NCI-H2171 treated with DMSO at 0.1 percent for 48 hours (cell line): ENCODE measurements at regions not wholly inside any gene's neighbourhood (a gene's known extent, or its start where the extent isn't known, plus 50 kb on each side); places are given as distances from the start of the nearest gene placed in this dataset.
A peak's percentile ranks its signal among the peaks of the same experiment; 100 is the strongest.
"Not testable (repeated sequence)": the region's sequence is repeated elsewhere in the genome, so short reads cannot be mapped to it uniquely, and the experiment has no call there.

Source experiments
- DNase-seq: peaks from one replicate; lab custom pipeline; 2025; lab: John Stamatoyannopoulos, UW

DNA sequence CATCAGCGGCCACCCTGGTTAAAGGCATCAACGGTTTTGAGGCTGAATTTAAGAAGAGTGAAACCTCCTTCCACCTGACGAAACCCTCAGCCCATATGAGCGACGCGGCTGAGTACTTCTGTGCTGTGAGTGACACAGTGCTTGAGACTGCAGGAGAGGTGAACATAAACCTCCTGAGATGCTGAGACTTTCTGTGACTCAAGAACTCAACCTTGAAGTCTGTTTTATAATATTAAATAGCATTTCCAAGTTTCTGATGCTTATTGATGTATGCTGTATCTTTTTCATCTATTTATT lies 221.2 kb upstream of the OR4E1 start:
- not testable (repeated sequence) for DNase-seq

DNA sequence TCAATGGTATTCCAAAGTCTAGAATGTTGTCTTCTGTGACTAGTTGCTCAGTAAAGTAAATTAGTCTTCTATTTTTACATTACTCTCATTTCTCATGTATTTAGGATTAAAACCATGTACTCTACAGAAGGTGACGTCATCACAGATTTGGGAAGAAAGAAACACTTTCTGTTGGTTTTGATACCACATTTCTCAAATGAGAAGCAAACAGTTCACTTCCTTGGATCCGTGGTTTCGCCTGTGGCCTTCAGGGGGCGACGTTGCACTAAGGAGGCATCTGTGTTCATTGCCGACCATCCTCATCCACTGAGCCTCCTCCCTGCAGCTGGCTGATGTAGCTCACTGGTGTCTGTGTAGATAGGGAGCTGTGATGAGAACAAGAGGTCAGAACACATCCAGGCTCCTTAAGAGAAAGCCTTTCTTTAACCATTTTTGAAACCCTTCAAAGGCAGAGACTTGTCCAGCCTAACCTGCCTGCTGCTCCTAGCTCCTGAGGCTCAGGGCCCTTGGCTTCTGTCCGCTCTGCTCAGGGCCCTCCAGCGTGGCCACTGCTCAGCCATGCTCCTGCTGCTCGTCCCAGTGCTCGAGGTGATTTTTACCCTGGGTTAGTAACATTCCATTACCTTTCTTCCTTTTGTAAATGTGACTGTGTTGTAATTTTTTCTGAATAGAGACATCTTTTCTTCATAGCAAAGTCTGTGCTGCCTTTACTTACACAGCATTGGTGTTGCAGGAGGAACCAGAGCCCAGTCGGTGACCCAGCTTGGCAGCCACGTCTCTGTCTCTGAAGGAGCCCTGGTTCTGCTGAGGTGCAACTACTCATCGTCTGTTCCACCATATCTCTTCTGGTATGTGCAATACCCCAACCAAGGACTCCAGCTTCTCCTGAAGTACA lies 220.6 kb upstream of the OR4E1 start:
- no peak for DNase-seq

DNA sequence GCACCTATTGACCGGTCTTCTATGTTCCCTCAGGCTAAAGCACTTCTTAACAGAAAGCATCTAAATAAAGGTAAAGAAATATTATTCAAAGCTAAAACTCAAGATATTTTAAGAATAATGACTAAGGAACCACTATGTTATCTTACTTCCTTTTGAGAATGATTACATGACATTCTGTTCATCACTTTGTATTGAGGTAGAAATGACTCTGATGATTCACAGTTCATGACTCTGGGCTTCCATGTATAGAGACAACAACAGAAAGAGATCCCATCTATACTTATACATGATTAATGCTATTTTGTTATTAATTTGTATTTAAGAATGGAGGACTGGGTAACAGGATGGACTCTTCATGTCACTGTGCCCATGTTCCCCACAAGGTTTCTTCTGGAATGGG lies 218.3 kb upstream of the OR4E1 start:
- no peak for DNase-seq

DNA sequence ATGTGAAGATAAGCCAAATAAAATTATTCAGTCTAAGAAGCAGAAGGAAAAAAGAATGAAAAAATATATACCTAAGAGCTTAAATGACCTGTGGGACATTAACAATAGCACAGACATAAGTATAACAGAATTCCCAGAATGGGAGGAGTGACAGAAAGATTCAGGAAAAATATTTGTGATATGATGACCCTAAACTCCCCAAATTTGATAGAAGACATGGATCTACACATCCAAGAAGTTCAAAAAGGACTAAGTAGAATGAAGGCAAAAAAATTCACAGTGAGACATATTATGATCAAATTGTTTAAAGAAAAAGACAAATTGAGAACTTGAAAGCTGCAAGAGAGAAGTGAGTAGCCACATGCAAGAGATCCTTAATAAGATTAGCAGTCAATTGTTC lies 211.4 kb upstream of the OR4E1 start:
- DNase-seq, result no peak

DNA sequence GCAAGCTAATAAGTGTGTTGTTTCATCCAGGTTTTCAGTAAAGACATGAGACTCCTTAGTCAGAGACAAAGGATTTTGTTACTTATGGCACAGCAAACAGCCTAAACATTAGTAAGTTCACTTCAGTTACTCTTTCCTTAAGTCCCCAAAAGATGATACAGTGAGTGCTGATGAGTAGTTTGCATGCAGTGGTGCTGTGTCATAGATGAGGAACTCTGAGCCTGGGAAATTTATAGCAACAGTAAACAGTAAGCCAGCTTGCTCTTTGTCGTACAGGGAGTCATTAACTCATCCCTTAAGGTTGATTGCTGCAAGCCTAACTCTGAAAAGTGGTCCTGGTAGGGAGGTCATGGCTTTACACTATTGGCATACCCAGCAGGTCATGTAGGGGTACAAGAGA lies 208.6 kb upstream of the OR4E1 start:
- no peak for DNase-seq

DNA sequence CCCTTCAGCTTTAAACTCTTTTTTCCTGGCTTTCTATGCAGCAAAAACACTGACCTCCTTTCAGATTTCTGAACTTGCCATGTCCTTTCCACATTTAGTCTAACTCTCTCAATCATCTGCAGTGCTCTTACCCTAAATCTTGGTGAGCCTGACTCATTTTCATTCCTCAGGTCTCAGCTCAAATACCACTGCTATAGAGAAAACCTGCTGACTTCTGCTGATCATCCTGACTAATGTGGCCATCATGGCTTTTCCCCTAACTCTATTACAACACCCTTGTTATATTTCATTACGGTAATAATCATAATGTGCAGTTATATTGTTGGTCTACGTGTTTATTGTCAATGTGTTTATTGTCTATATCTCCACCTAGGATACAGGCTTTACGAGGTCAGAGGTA lies 207.3 kb upstream of the OR4E1 start:
- DNase-seq, result no peak

DNA sequence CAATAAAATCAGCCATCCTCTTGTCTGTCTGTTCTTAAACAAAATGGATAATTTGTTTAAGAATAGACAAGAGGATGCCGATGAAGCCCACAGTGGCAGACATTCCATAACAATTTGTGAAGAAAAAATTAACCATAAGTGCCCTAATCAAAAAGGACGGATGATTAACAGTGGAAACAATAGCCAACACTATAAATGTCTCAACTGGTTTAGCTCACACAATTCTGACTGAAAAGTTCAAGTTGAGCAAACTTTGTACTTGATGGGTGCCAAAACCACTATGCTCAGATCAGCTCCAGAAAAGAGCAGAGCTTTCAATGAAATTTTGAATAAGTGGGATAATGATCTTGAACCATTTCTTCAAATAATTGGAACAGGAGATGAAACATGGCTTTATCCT lies 202.2 kb upstream of the OR4E1 start:
- DNase-seq, result no peak

DNA sequence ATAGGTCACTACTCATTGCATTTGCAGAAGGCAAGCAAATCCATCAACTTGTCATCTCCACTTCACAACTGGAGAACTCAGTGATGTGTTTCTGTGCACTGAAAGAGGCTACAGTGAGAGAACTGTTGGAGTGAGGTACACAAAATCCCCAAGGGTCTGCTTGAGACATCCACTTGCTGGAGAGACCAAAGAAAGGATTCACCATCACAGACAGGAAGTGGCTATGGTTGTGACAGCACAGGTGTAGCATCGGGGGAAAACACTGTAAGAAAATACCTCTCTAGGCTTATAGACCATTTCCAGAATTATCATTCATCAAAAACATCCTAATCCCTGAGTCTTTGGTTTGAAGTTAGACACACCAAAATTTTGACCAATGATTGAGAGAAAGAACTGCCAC lies 201.3 kb upstream of the OR4E1 start:
- no peak for DNase-seq

DNA sequence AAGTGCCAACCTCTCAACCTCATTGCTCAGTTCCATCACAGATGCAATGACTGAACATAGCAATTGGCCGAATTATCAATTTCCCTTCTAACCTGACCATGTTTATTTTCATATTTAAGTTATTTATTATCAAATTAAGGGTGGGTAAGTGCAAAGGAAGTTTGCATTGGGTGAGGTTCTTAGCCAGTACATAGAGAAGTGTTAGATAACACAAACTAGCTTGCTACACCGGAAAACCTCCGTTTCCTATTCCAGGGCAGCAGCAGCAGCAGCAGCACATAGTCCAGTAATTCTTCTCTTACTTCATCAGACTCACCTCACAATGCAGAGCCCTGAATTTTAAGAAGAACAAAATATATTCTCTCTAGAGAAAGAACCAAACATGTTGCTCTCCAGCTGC lies 200.5 kb upstream of the OR4E1 start:
- DNase-seq, result no peak

DNA sequence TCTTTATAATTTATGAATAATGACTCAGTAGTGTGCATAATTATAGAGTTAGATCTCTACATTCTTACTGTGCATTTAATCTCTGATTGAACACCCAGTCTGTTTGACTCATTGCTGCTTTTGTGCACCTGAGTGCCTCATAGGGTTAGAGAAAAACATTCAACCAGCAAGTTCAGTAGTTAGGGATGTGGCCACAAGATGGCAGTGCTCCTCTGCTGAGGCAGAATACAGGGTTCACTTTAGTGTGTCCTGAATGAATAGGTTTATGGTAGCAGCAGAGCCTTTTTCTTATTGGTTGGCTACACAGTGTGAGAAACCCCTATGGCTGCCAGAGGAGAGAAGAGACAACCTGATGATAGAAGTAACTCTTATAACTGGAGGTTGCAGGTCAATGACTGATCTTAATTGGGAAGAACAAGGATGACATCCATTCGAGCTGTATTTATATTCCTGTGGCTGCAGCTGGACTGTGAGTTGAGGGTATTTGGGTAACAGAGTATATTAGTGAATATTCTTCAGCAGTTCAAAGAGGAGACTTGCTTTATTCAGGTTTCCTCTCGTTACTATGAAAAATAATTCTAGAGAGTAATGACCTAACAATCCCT lies 194.9 kb upstream of the OR4E1 start:
- DNase-seq, result peak; percentile 81

DNA sequence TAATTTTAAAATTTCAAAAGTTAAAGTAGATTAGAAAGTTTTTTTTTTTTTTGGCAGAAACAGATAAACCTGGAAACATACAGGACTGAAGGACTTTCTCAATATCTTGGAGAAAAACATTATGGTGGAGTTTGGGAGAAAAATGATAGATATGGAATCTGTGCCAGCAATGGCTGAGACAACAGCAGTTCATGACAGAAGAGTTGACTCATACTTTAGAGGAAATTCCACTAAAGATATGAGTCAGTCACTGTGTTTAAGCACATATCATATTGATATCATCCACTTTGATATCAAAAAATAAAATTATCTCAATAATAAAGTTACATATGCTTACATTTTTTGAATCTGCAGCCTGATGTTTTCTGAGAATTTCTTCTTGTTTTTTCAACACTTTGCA lies 193.9 kb upstream of the OR4E1 start:
- DNase-seq, result no peak

DNA sequence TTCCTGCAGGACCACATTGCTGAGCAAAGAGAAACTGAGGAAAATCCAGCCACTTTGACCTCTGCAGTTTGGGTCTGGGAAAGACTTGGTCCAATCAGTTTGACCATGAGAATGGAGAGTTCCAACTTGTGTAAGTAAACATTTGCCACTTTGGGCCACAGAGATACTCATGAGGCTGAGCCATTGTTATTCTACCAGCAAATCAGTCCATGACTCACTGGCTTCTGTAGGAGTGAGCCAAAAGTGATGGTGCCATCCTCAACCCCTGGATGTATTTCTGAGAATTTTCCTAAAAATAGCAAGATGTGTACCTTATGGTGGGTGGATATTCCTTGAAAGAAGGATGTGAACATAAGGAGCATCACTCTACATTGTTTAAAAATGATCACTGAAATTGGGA lies 192.9 kb upstream of the OR4E1 start:
- DNase-seq, result no peak

DNA sequence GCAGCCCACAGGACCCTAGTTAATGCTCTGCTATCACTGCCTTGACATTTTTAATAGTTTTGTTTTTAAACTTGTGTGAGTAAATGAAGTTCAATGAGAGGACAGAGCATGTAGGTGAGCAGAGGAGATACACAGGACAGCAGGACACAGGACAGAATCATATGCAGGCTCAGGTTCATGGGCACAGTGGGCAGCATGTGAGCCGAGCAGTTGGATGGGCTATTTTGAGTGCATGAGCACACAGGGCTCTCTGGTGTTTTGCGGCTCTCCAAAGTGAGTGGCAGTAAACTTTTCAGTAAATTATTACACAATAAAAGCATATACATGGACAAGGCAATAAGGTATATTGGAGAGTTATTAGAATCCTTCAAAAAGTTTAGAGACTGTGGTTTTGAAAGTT lies 189.7 kb upstream of the OR4E1 start:
- no peak for DNase-seq

DNA sequence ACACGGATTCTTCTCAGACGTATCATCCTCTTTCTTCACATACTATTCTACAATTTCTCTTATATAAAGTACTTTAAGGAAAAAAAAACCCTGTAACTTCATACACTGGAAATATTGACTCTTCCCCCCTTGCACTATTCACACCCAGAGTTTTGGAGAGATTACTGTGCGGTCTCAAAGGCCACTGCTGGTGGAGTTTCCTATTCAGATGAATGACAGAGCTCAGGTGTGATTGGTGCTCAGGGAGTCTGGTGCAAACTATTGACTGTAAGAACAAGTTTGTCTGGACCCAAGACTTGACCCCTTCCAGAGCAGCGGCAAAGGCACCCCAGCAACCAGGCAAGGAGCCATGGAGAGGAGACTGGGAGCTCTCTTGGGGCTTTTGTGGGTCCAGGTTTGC lies 187.5 kb upstream of the OR4E1 start:
- no peak for DNase-seq

DNA sequence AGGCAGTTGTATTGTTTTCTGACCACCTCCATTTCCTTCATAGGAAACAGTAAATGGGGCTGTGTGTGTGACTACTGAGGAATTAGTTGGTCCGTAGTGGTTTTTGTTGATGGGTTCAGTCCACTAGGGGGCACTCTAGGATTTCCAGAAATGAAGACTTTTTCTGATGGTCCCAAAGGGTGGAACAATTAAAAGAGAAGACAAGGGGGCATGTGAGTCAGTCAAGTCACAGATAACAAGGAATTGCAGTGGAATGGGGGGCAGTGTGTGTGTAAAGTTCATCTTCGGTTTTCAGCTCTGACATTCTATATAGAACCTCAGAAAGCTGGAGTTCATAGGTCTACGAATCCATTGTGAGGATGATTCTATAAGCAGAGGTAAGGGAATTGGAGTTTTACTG lies 186.6 kb upstream of the OR4E1 start:
- DNase-seq, result peak; percentile 29

DNA sequence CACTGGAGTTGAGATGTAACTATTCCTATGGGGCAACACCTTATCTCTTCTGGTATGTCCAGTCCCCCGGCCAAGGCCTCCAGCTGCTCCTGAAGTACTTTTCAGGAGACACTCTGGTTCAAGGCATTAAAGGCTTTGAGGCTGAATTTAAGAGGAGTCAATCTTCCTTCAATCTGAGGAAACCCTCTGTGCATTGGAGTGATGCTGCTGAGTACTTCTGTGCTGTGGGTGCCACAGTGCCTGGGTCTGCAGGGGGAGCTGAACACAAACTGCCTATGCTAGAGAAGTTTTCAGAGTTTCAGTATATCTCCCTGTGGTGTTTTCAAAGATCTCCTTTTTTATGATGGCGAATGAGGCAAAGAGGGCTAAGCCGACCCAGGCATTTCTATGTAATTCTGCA lies 179.2 kb upstream of the OR4E1 start:
- DNase-seq, result no peak

DNA sequence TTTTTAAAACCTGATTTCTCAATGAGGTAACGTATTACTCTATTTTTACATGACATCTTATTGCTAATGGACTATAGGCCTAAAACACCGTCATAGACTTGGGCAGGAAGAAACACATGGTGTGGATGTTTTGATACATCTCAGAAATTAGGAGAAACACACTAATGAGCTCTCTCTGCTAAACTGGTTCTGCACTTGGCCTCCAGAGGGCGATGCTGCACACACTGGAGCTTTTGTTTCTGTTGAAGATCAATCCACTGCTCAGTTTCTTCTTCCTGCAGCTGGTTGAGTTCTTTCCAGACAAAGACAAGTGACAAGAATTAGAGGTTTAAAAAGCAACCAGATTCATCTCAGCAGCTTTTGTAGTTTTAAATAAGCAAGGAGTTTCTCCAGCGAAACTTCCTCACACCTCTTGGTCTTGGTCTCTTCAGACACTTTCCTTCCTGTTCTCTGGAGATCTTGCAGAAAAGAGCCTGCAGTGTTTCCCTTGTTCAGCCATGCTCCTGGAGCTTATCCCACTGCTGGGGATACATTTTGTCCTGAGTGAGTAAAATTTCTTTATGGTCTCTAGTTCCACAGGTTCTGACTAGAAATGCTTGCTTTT lies 178.5 kb upstream of the OR4E1 start:
- DNase-seq, result peak; percentile 69

DNA sequence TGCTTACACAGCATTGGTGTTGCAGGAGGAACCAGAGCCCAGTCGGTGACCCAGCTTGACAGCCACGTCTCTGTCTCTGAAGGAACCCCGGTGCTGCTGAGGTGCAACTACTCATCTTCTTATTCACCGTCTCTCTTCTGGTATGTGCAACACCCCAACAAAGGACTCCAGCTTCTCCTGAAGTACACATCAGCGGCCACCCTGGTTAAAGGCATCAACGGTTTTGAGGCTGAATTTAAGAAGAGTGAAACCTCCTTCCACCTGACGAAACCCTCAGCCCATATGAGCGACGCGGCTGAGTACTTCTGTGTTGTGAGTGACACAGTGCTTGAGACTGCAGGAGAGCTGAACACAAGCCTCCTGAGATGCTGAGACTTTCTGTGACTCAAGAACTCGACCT lies 173.3 kb upstream of the OR4E1 start:
- DNase-seq, result not testable (repeated sequence)

DNA sequence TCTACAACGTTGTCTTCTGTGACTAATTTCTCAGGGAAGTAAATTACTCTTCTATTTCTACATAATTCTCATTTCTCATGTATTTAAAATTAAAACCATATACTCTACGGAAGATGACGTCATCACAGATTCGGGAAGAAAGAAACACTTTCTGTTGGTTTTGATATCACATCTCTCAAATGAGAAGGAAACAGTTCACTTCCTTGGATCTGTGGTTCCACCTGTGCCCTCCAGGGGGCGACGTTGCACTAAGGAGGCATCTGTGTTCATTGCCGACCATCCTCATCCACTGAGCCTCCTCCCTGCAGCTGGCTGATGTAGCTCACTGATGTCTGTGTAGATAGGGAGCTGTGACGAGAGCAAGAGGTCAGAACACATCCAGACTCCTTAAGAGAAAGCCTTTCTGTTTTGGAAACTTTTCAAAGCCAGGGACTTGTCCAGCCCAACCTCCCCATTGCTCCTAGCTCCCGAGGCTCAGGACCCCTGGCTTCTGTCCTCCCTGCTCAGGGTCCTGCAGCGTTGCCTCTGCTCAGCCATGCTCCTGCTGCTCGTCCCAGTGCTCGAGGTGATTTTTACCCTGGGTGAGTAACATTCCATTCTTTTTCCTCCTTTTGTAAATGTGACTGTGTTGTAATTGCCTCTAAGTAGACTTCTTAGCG lies 172.7 kb upstream of the OR4E1 start:
- DNase-seq, result peak; percentile 69

DNA sequence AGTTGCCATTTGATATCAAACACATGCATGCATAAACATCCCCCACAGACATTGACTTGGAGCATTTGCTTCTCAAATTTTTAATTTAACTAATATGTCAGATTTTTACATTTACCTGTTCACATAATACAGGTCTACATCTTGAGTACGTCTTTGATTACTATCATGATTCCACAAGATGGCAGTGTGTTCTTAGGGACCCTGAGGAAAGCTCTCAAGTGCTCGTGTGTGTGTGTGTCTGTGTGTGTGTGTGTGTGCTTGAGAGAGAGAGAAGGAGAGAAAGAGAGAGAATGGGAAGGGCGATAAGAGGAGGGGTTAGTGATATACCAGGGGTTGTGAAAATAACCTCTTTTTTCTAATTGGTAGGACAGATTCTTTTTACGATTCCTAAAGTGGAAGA lies 167.1 kb upstream of the OR4E1 start:
- DNase-seq, result no peak

DNA sequence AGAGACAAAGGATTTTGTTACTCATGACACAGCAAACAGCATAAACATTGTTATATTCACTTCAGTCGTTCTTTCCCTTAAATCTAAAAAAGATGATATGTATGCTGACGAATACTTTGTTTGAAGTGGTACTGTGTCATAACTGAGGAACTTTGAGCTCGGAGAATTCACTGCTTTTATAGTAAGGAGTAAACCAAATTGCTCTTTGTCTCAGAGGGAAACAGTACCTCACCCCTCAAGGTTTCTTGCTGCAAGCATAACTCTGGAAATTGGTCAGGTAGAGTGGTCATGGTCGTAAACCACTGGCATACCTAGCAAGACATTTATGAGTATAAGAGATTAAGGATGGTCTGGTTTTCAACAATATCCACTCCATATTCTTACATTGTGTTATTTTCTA lies 160.2 kb upstream of the OR4E1 start:
- no peak for DNase-seq

DNA sequence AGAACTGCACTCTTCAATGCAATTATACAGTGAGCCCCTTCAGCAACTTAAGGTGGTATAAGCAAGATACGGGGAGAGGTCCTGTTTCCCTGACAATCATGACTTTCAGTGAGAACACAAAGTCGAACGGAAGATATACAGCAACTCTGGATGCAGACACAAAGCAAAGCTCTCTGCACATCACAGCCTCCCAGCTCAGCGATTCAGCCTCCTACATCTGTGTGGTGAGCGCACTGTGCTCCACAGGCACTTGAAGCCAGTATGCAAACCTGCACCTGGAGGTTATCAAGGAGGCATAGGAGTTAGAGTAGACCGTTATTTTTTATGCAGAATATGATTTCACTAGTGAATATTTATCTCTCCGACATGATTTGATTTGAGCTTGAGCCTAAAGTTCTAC lies 152.2 kb upstream of the OR4E1 start:
- no peak for DNase-seq

DNA sequence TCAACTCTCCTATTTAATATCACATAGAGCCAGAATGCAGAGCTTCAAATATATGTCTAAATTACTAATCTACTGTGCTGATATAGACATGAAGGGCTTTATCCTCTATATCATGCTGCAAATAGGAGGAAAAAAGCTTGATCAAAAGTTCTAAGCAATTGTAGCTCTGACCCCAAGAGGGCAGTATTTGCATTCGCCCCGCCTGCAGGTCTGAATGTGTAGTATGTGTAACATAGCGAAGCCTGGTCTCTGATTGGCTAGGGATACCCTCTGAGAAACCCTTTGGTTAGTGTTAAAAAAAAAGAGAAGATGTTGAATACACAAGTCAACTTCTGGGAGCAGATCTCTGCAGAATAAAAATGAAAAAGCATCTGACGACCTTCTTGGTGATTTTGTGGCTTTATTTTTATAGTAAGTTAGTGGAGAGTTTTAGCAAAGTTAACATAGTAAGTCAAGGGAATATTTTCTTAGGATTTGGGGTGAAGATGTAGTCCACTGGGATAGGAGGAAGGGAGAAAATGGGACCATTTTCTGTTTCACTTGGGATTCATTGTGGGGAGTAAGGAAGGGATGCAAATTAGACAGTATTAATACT lies 151.6 kb upstream of the OR4E1 start:
- peak; percentile 72 for DNase-seq
